ENCODE measurements at regions not wholly inside any gene's neighbourhood (a gene's known extent, or its start where the extent isn't known, plus 50 kb on each side); places are given as distances from the start of the nearest gene placed in this dataset.

- Mint-ChIP-seq H3K27ac (ENCODE audit: low read depth, unreplicated experiment) (no peak overlapping the region), H3K36me3 (ENCODE audit: insufficient read depth, unreplicated experiment) (no peaks in the 10 kb centered on the region), H3K27me3 (ENCODE audit: insufficient read depth, unreplicated experiment) (peaks cover 82% of the 10 kb centered on the region), H3K9me3 (ENCODE audit: unreplicated experiment) (no peaks in the 10 kb centered on the region), H3K4me1 (ENCODE audit: insufficient read depth, unreplicated experiment) (no peaks in the 10 kb centered on the region), H3K4me3 (ENCODE audit: unreplicated experiment) (no peak overlapping the region)
- BruUV-seq (replicated peaks) = no TSS peak
- intact Hi-C loops (cut with micrococcal nuclease) = no loop called here
- no peak for DNase-seq (ENCODE audit: unreplicated experiment)
- ChIA-PET CTCF (interaction anchor here (0.7 to 0.9 kb wide), 2 partner anchors 8 to 136 kb away, joined by 3 to 4 read pairs; no protein-coding TSS in a partner anchor), POLR2A (no interaction called here)
- no peak for TF ChIP-seq CTCF (IDR thresholded peaks at IDR 0.05; ENCODE audit: unreplicated experiment)
Observed at GRCh38 chr21:35703704-35704103, 356.6 kb downstream of the SETD4 start.

GRCh38 chr21:35699361-35699760 lies 361.0 kb downstream of the SETD4 start:
- BruUV-seq (replicated peaks) = no TSS peak
- H3K27me3 Mint-ChIP-seq (ENCODE audit: insufficient read depth, unreplicated experiment) = peaks cover 59% of the 10 kb centered on the region
- H3K27ac Mint-ChIP-seq (ENCODE audit: low read depth, unreplicated experiment) = no peak overlapping the region
- no peaks in the 10 kb centered on the region for H3K4me1 Mint-ChIP-seq (ENCODE audit: insufficient read depth, unreplicated experiment)
- ChIA-PET CTCF (interaction anchor here (0.6 kb wide), 1 partner anchor 12 kb away, joined by 3 read pairs; no protein-coding TSS in a partner anchor), POLR2A (interaction anchor here (0.7 kb wide), 1 partner anchor 976 kb away, joined by 3 read pairs; no protein-coding TSS in a partner anchor)
- intact Hi-C loops (cut with micrococcal nuclease) = no loop called here
- H3K4me3 Mint-ChIP-seq (ENCODE audit: unreplicated experiment) = no peak overlapping the region
- TF ChIP-seq CTCF (IDR thresholded peaks at IDR 0.05; ENCODE audit: unreplicated experiment) = no peak
- DNase-seq (ENCODE audit: unreplicated experiment) = no peak
- no peaks in the 10 kb centered on the region for H3K9me3 Mint-ChIP-seq (ENCODE audit: unreplicated experiment)
- peaks cover 6% of the 10 kb centered on the region for H3K36me3 Mint-ChIP-seq (ENCODE audit: insufficient read depth, unreplicated experiment)

GRCh38 chr21:35697321-35697808 lies 363.0 kb downstream of the SETD4 start:
- ChIA-PET POLR2A (interaction anchor here (0.9 to 1.3 kb wide), 3 partner anchors 9 to 14 kb away, joined by 3 to 4 read pairs (median 3); no protein-coding TSS in a partner anchor), CTCF (interaction anchor here (0.6 to 1.5 kb wide), 3 partner anchors 18 to 118 kb away, joined by 3 to 5 read pairs (median 3); no protein-coding TSS in a partner anchor)
- TF ChIP-seq CTCF (IDR thresholded peaks at IDR 0.05; ENCODE audit: unreplicated experiment) = no peak
- H3K36me3 Mint-ChIP-seq (ENCODE audit: insufficient read depth, unreplicated experiment) = peaks cover 6% of the 10 kb centered on the region
- H3K27ac Mint-ChIP-seq (ENCODE audit: low read depth, unreplicated experiment) = no peak overlapping the region
- DNase-seq (ENCODE audit: unreplicated experiment) = peak; percentile 40
- no peak overlapping the region for H3K4me3 Mint-ChIP-seq (ENCODE audit: unreplicated experiment)
- H3K4me1 Mint-ChIP-seq (ENCODE audit: insufficient read depth, unreplicated experiment) = no peaks in the 10 kb centered on the region
- H3K27me3 Mint-ChIP-seq (ENCODE audit: insufficient read depth, unreplicated experiment) = peaks cover 41% of the 10 kb centered on the region
- no peaks in the 10 kb centered on the region for H3K9me3 Mint-ChIP-seq (ENCODE audit: unreplicated experiment)
- intact Hi-C loops (cut with micrococcal nuclease) = no loop called here
- no TSS peak for BruUV-seq (replicated peaks)

GRCh38 chr21:35696644-35697043 lies 363.7 kb downstream of the SETD4 start:
- ChIA-PET POLR2A (interaction anchor here (1.1 kb wide), 1 partner anchor 9 kb away, joined by 3 read pairs; no protein-coding TSS in a partner anchor), CTCF (interaction anchor here (0.6 kb wide), 2 partner anchors 30 to 88 kb away, joined by 3 read pairs; no protein-coding TSS in a partner anchor)
- Mint-ChIP-seq H3K27ac (ENCODE audit: low read depth, unreplicated experiment) (no peak overlapping the region), H3K36me3 (ENCODE audit: insufficient read depth, unreplicated experiment) (peaks cover 6% of the 10 kb centered on the region), H3K4me3 (ENCODE audit: unreplicated experiment) (no peak overlapping the region), H3K9me3 (ENCODE audit: unreplicated experiment) (no peaks in the 10 kb centered on the region), H3K27me3 (ENCODE audit: insufficient read depth, unreplicated experiment) (peaks cover 41% of the 10 kb centered on the region), H3K4me1 (ENCODE audit: insufficient read depth, unreplicated experiment) (no peaks in the 10 kb centered on the region)
- no TSS peak for BruUV-seq (replicated peaks)
- TF ChIP-seq CTCF (IDR thresholded peaks at IDR 0.05; ENCODE audit: unreplicated experiment) = no peak
- intact Hi-C loops (cut with micrococcal nuclease) = no loop called here
- no peak for DNase-seq (ENCODE audit: unreplicated experiment)

Measured in MCF 10A (cell line).